Sigmoid colon (tissue), 6 donors: ENCODE measurements at regions not wholly inside any gene's neighbourhood (a gene's known extent, or its start where the extent isn't known, plus 50 kb on each side); places are given as distances from the start of the nearest gene placed in this dataset.

ENCODE experiments used
- DNase-seq: peaks from one replicate; pipeline ENCODE4 v3.0.0-alpha.2; 2019
- H3K27ac ChIP-seq, 4 donors: fragments of 200-600 bp; sonication (generic); one replicate each; pipeline ENCODE4 v1.5.1; 2016 to 2019; ENCODE audit warnings: mild to moderate bottlenecking in 1 of 4
- H3K27me3 ChIP-seq, 3 donors: fragments of 200-600 bp; sonication (generic); one replicate each; pipeline ENCODE4 v1.5.1; 2019; ENCODE audit warnings: mild to moderate bottlenecking in 1 of 3
- H3K36me3 ChIP-seq, 4 donors: fragments of 200-600 bp; sonication (generic); one replicate each; pipeline ENCODE4 v1.5.1; 2016 to 2019
- H3K4me1 ChIP-seq, 4 donors: fragments of 200-600 bp; sonication (generic); one replicate each; pipeline ENCODE4 v1.5.1; 2017 to 2019
- H3K4me3 ChIP-seq, 4 donors: fragments of 200-600 bp; sonication (generic); one replicate each; pipeline ENCODE4 v1.5.1; 2017 to 2019; ENCODE audit warnings: mild to moderate bottlenecking in 2 of 4, moderate library complexity in 1 of 4
- H3K9me3 ChIP-seq, 4 donors: fragments of 200-600 bp in 3 of 4; sonication (generic) in 3 of 4; one replicate each; pipeline versions ENCODE4 v1.5.1 to v1.6.1; 2013 to 2019
- EP300 ChIP-seq, 4 donors: sonication (generic); formaldehyde crosslinking; IDR thresholded peaks; one replicate each; pipeline ENCODE4 v1.6.1; 2017; ENCODE audit warnings: antibody characterized with exemption in 4 of 4
- POLR2A ChIP-seq, 2 donors: fragments of 450-650 bp; IDR thresholded peaks; one replicate each; pipeline ENCODE4 v1.6.1; 2016; ENCODE audit warnings: antibody characterized with exemption in 2 of 2, mild to moderate bottlenecking in 2 of 2, moderate library complexity in 2 of 2
- POLR2AphosphoS5 ChIP-seq, 4 donors: sonication (generic); formaldehyde crosslinking; IDR thresholded peaks; one replicate each; pipeline ENCODE4 v1.6.1; 2017; ENCODE audit warnings: antibody characterized with exemption in 4 of 4
- WGBS, 2 donors: extraction: QIAGEN DNeasy Blood & Tissue Kit; methylation state at CpG; one replicate each; pipeline ENCODE4 v1.1.7; 2013; 5-methylcytosine and 5-hydroxymethylcytosine counted together
- intact Hi-C: fragments of 100-400 bp; cut with DNase I; formaldehyde crosslinking; loops from one replicate; pipeline ENCODE4 v1.15.1; 2023
- TF ChIP-seq, protein P1 (sequence below), 4 experiments: fragments of 450-650 bp in 3 of 4; fragments of 200-600 bp in 1 of 4; IDR thresholded peaks; one replicate each; pipeline ENCODE4 v1.5.1; 2016 to 2019; ENCODE audit warnings: antibody characterized with exemption in 4 of 4, mild to moderate bottlenecking in 3 of 4, moderate library complexity in 2 of 4
- donor health status: healthy with polysubstance abuse.
- donor health status: healthy.

DNA sequence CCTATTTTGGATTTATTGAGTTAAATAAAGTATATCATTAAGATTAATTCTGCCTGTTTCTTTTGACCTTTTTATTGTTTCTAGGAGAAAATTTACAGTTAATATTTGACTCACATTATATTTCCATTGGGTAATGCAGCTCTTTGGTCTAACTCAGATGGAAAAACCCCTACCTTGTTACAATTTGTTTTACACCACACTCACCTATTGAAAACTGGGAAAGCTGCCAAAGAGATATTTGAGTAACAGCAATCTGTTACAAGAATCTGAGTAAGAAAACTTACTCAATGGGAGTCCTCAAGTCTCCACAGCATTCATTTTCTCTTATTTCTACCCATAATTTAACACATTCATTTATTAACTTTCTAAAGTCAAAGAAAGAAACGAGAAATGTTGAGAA lies 108.0 kb upstream of the TLL1 start:
- H3K9me3 ChIP-seq, result no peaks in the 10 kb centered on the region
- no peaks in the 10 kb centered on the region for H3K4me1 ChIP-seq
- no peaks in the 10 kb centered on the region for H3K36me3 ChIP-seq
- H3K4me3 ChIP-seq, result no peak overlapping the region
- 62 to 79% methylated on average over 1 of the region's 1 CpG for WGBS, 2 donors
- DNase-seq, result no peak
- TF ChIP-seq, protein P1, sequence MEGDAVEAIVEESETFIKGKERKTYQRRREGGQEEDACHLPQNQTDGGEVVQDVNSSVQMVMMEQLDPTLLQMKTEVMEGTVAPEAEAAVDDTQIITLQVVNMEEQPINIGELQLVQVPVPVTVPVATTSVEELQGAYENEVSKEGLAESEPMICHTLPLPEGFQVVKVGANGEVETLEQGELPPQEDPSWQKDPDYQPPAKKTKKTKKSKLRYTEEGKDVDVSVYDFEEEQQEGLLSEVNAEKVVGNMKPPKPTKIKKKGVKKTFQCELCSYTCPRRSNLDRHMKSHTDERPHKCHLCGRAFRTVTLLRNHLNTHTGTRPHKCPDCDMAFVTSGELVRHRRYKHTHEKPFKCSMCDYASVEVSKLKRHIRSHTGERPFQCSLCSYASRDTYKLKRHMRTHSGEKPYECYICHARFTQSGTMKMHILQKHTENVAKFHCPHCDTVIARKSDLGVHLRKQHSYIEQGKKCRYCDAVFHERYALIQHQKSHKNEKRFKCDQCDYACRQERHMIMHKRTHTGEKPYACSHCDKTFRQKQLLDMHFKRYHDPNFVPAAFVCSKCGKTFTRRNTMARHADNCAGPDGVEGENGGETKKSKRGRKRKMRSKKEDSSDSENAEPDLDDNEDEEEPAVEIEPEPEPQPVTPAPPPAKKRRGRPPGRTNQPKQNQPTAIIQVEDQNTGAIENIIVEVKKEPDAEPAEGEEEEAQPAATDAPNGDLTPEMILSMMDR (IDR thresholded peaks at IDR 0.05), result no peak
- no peak for TF ChIP-seq POLR2AphosphoS5 (IDR thresholded peaks at IDR 0.05)
- TF ChIP-seq POLR2A (IDR thresholded peaks at IDR 0.05), result no peak
- TF ChIP-seq EP300 (IDR thresholded peaks at IDR 0.05), result no peak
- H3K27ac ChIP-seq, result no peak overlapping the region
- H3K27me3 ChIP-seq, result no peaks in the 10 kb centered on the region
- intact Hi-C loops, result no loop called here

DNA sequence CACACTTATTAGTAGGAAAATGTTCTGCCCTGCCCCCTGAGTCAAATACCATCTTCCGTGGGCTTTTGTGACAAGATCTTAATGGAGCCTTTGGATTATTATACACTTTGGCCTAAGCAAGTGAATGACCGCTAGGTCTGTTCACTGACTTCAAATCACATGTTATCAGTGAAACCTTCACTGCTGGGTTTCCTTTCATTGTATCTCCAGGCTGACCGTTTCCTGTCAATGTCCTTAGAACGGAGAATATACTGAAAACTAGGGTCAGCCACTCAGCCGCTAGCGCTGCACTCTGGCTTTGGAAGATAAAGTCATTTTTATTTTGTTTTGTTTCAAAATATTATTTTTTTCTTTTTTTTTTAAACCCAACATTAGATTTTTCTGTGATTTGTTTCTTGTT lies 107.0 kb upstream of the TLL1 start:
- WGBS, 2 donors, result 89 to 92% methylated on average over 6 of the region's 6 CpGs
- no peak for TF ChIP-seq POLR2AphosphoS5 (IDR thresholded peaks at IDR 0.05)
- no peak for TF ChIP-seq POLR2A (IDR thresholded peaks at IDR 0.05)
- no peak for TF ChIP-seq EP300 (IDR thresholded peaks at IDR 0.05)
- TF ChIP-seq, protein P1 (IDR thresholded peaks at IDR 0.05), result no peak
- Histone ChIP-seq H3K4me1 (no peaks in the 10 kb centered on the region), H3K4me3 (no peak overlapping the region), H3K27ac (peak overlapping the region in 1 of 4 donors; percentile 14), H3K36me3 (no peaks in the 10 kb centered on the region), H3K9me3 (no peaks in the 10 kb centered on the region), H3K27me3 (no peaks in the 10 kb centered on the region)
- intact Hi-C loops, result no loop called here
- DNase-seq, result no peak

DNA sequence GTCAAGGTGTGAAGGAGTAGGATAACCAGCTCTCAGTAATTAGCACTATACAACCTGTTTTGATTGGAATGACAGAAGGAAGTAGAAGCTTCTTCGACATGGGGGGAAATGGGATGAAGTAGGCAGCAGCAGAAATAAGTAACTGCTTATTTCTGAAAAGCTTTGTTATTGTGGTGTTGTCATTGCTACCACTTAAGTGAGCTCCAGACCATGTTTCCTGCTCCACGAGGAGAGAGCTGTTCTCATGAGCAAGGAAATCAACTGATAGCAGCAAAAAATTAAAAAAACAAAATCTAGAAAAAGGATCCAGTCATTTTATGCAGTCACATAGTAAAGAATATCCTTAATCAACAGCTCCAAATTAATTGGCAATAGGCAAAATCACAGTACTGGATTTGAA lies 106.1 kb upstream of the TLL1 start:
- H3K27me3 ChIP-seq, result no peaks in the 10 kb centered on the region
- no peaks in the 10 kb centered on the region for H3K4me1 ChIP-seq
- TF ChIP-seq POLR2AphosphoS5 (IDR thresholded peaks at IDR 0.05), result no peak
- TF ChIP-seq EP300 (IDR thresholded peaks at IDR 0.05), result no peak
- TF ChIP-seq, protein P1 (IDR thresholded peaks at IDR 0.05), result no peak
- intact Hi-C loops, result no loop called here
- H3K4me3 ChIP-seq, result no peak overlapping the region
- 24 to 28% methylated on average over 2 of the region's 2 CpGs for WGBS, 2 donors
- no peaks in the 10 kb centered on the region for H3K9me3 ChIP-seq
- no peak overlapping the region for H3K27ac ChIP-seq
- H3K36me3 ChIP-seq, result no peaks in the 10 kb centered on the region
- DNase-seq, result no peak

- TF ChIP-seq POLR2A (IDR thresholded peaks at IDR 0.05) (no peak), POLR2AphosphoS5 (IDR thresholded peaks at IDR 0.05) (no peak), EP300 (IDR thresholded peaks at IDR 0.05) (no peak)
- TF ChIP-seq, protein P1 (IDR thresholded peaks at IDR 0.05), result no peak
- no peaks in the 10 kb centered on the region for H3K4me1 ChIP-seq
- intact Hi-C loops, result no loop called here
- DNase-seq, result no peak
- no peak overlapping the region for H3K27ac ChIP-seq
- H3K9me3 ChIP-seq, result no peaks in the 10 kb centered on the region
- no peaks in the 10 kb centered on the region for H3K27me3 ChIP-seq
- WGBS, 2 donors, result 84 to 86% methylated on average over 1 of the region's 1 CpG
- H3K4me3 ChIP-seq, result no peak overlapping the region
- H3K36me3 ChIP-seq, result no peaks in the 10 kb centered on the region
These were observed 105.4 kb upstream of the TLL1 start for GRCh38 chr4:165767671-165768070.

GRCh38 chr4:165768281-165768680 lies 104.8 kb upstream of the TLL1 start:
- Histone ChIP-seq H3K27me3 (no peaks in the 10 kb centered on the region), H3K36me3 (no peaks in the 10 kb centered on the region), H3K4me1 (no peaks in the 10 kb centered on the region), H3K9me3 (no peaks in the 10 kb centered on the region), H3K4me3 (no peak overlapping the region), H3K27ac (no peak overlapping the region)
- TF ChIP-seq POLR2A (IDR thresholded peaks at IDR 0.05) (no peak), EP300 (IDR thresholded peaks at IDR 0.05) (no peak), POLR2AphosphoS5 (IDR thresholded peaks at IDR 0.05) (no peak)
- TF ChIP-seq, protein P1 (IDR thresholded peaks at IDR 0.05), result no peak
- DNase-seq, result no peak
- WGBS, 2 donors, result 86 to 88% methylated on average over 3 of the region's 3 CpGs
- intact Hi-C loops, result no loop called here
